ENCODE measurements at regions not wholly inside any gene's neighbourhood (a gene's known extent, or its start where the extent isn't known, plus 50 kb on each side); places are given as distances from the start of the nearest gene placed in this dataset.

GRCh38 chr10:110431659-110432058 lies 66.0 kb upstream of the DUSP5 start:
- Histone ChIP-seq H3K27me3 (ENCODE audit: control insufficient read depth, insufficient read depth, low read length) (no peaks in the 10 kb centered on the region), H3K9me3 (ENCODE audit: control insufficient read depth, insufficient read depth, low read length) (peaks cover 2% of the 10 kb centered on the region), H3K4me3 (ENCODE audit: low read depth, low read length) (no peak overlapping the region), H3K27ac (ENCODE audit: low read depth, low read length) (no peak overlapping the region), H3K4me1 (ENCODE audit: control insufficient read depth, insufficient read depth, low read length) (no peaks in the 10 kb centered on the region), H3K36me3 (ENCODE audit: control insufficient read depth, insufficient read depth, low read length) (no peaks in the 10 kb centered on the region)
- no peak for DNase-seq (ENCODE audit: low read depth in 4 of 6, low spot score in 6 of 6)
- WGBS (ENCODE audit: insufficient coverage) = 81% methylated on average over 7 of the region's 7 CpGs

GRCh38 chr10:110432084-110432483 lies 65.6 kb upstream of the DUSP5 start:
- Histone ChIP-seq H3K36me3 (ENCODE audit: control insufficient read depth, insufficient read depth, low read length) (no peaks in the 10 kb centered on the region), H3K9me3 (ENCODE audit: control insufficient read depth, insufficient read depth, low read length) (peaks cover 2% of the 10 kb centered on the region), H3K4me3 (ENCODE audit: low read depth, low read length) (no peak overlapping the region), H3K27me3 (ENCODE audit: control insufficient read depth, insufficient read depth, low read length) (no peaks in the 10 kb centered on the region), H3K27ac (ENCODE audit: low read depth, low read length) (no peak overlapping the region), H3K4me1 (ENCODE audit: control insufficient read depth, insufficient read depth, low read length) (no peaks in the 10 kb centered on the region)
- WGBS (ENCODE audit: insufficient coverage) = 61% methylated on average over 2 of the region's 4 CpGs
- no peak for DNase-seq (ENCODE audit: low read depth in 4 of 6, low spot score in 6 of 6)

- H3K27ac ChIP-seq (ENCODE audit: low read depth, low read length) = no peak overlapping the region
- DNase-seq (ENCODE audit: low read depth in 4 of 6, low spot score in 6 of 6) = no peak
- H3K36me3 ChIP-seq (ENCODE audit: control insufficient read depth, insufficient read depth, low read length) = no peaks in the 10 kb centered on the region
- peaks cover 2% of the 10 kb centered on the region for H3K9me3 ChIP-seq (ENCODE audit: control insufficient read depth, insufficient read depth, low read length)
- H3K27me3 ChIP-seq (ENCODE audit: control insufficient read depth, insufficient read depth, low read length) = no peaks in the 10 kb centered on the region
- no peak overlapping the region for H3K4me3 ChIP-seq (ENCODE audit: low read depth, low read length)
- H3K4me1 ChIP-seq (ENCODE audit: control insufficient read depth, insufficient read depth, low read length) = no peaks in the 10 kb centered on the region
- 94% methylated on average over 4 of the region's 4 CpGs for WGBS (ENCODE audit: insufficient coverage)
These were observed 64.7 kb upstream of the DUSP5 start for GRCh38 chr10:110432814-110433565.

GRCh38 chr10:110433740-110434139 lies 64.0 kb upstream of the DUSP5 start:
- Histone ChIP-seq H3K27me3 (ENCODE audit: control insufficient read depth, insufficient read depth, low read length) (no peaks in the 10 kb centered on the region), H3K4me3 (ENCODE audit: low read depth, low read length) (no peak overlapping the region), H3K36me3 (ENCODE audit: control insufficient read depth, insufficient read depth, low read length) (no peaks in the 10 kb centered on the region), H3K9me3 (ENCODE audit: control insufficient read depth, insufficient read depth, low read length) (peaks cover 2% of the 10 kb centered on the region), H3K4me1 (ENCODE audit: control insufficient read depth, insufficient read depth, low read length) (no peaks in the 10 kb centered on the region), H3K27ac (ENCODE audit: low read depth, low read length) (no peak overlapping the region)
- DNase-seq (ENCODE audit: low read depth in 4 of 6, low spot score in 6 of 6) = no peak
- 76% methylated on average over 8 of the region's 9 CpGs for WGBS (ENCODE audit: insufficient coverage)

- Histone ChIP-seq H3K36me3 (ENCODE audit: control insufficient read depth, insufficient read depth, low read length) (no peaks in the 10 kb centered on the region), H3K27ac (ENCODE audit: low read depth, low read length) (no peak overlapping the region), H3K9me3 (ENCODE audit: control insufficient read depth, insufficient read depth, low read length) (peaks cover 2% of the 10 kb centered on the region), H3K4me1 (ENCODE audit: control insufficient read depth, insufficient read depth, low read length) (no peaks in the 10 kb centered on the region), H3K4me3 (ENCODE audit: low read depth, low read length) (no peak overlapping the region), H3K27me3 (ENCODE audit: control insufficient read depth, insufficient read depth, low read length) (no peaks in the 10 kb centered on the region)
- DNase-seq (ENCODE audit: low read depth in 4 of 6, low spot score in 6 of 6) = no peak
- WGBS (ENCODE audit: insufficient coverage) = 94% methylated on average over 3 of the region's 5 CpGs
These were observed 63.1 kb upstream of the DUSP5 start for GRCh38 chr10:110434489-110435096.

- WGBS (ENCODE audit: insufficient coverage) = 87% methylated on average over 6 of the region's 9 CpGs
- no peak overlapping the region for H3K4me3 ChIP-seq (ENCODE audit: low read depth, low read length)
- H3K27ac ChIP-seq (ENCODE audit: low read depth, low read length) = no peak overlapping the region
- no peaks in the 10 kb centered on the region for H3K27me3 ChIP-seq (ENCODE audit: control insufficient read depth, insufficient read depth, low read length)
- peaks cover 2% of the 10 kb centered on the region for H3K9me3 ChIP-seq (ENCODE audit: control insufficient read depth, insufficient read depth, low read length)
- no peaks in the 10 kb centered on the region for H3K4me1 ChIP-seq (ENCODE audit: control insufficient read depth, insufficient read depth, low read length)
- no peak for DNase-seq (ENCODE audit: low read depth in 4 of 6, low spot score in 6 of 6)
- no peaks in the 10 kb centered on the region for H3K36me3 ChIP-seq (ENCODE audit: control insufficient read depth, insufficient read depth, low read length)
These were observed 61.0 kb upstream of the DUSP5 start for GRCh38 chr10:110436554-110437350.

GRCh38 chr10:110437351-110437605 lies 60.4 kb upstream of the DUSP5 start:
- no peaks in the 10 kb centered on the region for H3K27me3 ChIP-seq (ENCODE audit: control insufficient read depth, insufficient read depth, low read length)
- no peak overlapping the region for H3K4me3 ChIP-seq (ENCODE audit: low read depth, low read length)
- WGBS (ENCODE audit: insufficient coverage) = 86% methylated on average over 2 of the region's 3 CpGs
- peaks cover 2% of the 10 kb centered on the region for H3K9me3 ChIP-seq (ENCODE audit: control insufficient read depth, insufficient read depth, low read length)
- H3K27ac ChIP-seq (ENCODE audit: low read depth, low read length) = no peak overlapping the region
- no peaks in the 10 kb centered on the region for H3K36me3 ChIP-seq (ENCODE audit: control insufficient read depth, insufficient read depth, low read length)
- no peaks in the 10 kb centered on the region for H3K4me1 ChIP-seq (ENCODE audit: control insufficient read depth, insufficient read depth, low read length)
- no peak for DNase-seq (ENCODE audit: low read depth in 4 of 6, low spot score in 6 of 6)

- Histone ChIP-seq H3K27me3 (ENCODE audit: control insufficient read depth, insufficient read depth, low read length) (no peaks in the 10 kb centered on the region), H3K27ac (ENCODE audit: low read depth, low read length) (no peak overlapping the region), H3K36me3 (ENCODE audit: control insufficient read depth, insufficient read depth, low read length) (no peaks in the 10 kb centered on the region), H3K9me3 (ENCODE audit: control insufficient read depth, insufficient read depth, low read length) (no peaks in the 10 kb centered on the region), H3K4me1 (ENCODE audit: control insufficient read depth, insufficient read depth, low read length) (no peaks in the 10 kb centered on the region), H3K4me3 (ENCODE audit: low read depth, low read length) (no peak overlapping the region)
- DNase-seq (ENCODE audit: low read depth in 4 of 6, low spot score in 6 of 6) = no peak
- 84% methylated on average over 11 of the region's 11 CpGs for WGBS (ENCODE audit: insufficient coverage)
These were observed 59.9 kb upstream of the DUSP5 start for GRCh38 chr10:110437761-110438341.

GRCh38 chr10:110442746-110443145 lies 55.0 kb upstream of the DUSP5 start:
- Histone ChIP-seq H3K4me3 (ENCODE audit: low read depth, low read length) (no peak overlapping the region), H3K27me3 (ENCODE audit: control insufficient read depth, insufficient read depth, low read length) (no peaks in the 10 kb centered on the region), H3K4me1 (ENCODE audit: control insufficient read depth, insufficient read depth, low read length) (peaks cover 11% of the 10 kb centered on the region), H3K27ac (ENCODE audit: low read depth, low read length) (no peak overlapping the region), H3K36me3 (ENCODE audit: control insufficient read depth, insufficient read depth, low read length) (no peaks in the 10 kb centered on the region), H3K9me3 (ENCODE audit: control insufficient read depth, insufficient read depth, low read length) (no peaks in the 10 kb centered on the region)
- DNase-seq (ENCODE audit: low read depth in 4 of 6, low spot score in 6 of 6) = no peak
- WGBS (ENCODE audit: insufficient coverage) = 88% methylated on average over 3 of the region's 4 CpGs
